ENCODE measurements at regions not wholly inside any gene's neighbourhood (a gene's known extent, or its start where the extent isn't known, plus 50 kb on each side); places are given as distances from the start of the nearest gene placed in this dataset.

DNA sequence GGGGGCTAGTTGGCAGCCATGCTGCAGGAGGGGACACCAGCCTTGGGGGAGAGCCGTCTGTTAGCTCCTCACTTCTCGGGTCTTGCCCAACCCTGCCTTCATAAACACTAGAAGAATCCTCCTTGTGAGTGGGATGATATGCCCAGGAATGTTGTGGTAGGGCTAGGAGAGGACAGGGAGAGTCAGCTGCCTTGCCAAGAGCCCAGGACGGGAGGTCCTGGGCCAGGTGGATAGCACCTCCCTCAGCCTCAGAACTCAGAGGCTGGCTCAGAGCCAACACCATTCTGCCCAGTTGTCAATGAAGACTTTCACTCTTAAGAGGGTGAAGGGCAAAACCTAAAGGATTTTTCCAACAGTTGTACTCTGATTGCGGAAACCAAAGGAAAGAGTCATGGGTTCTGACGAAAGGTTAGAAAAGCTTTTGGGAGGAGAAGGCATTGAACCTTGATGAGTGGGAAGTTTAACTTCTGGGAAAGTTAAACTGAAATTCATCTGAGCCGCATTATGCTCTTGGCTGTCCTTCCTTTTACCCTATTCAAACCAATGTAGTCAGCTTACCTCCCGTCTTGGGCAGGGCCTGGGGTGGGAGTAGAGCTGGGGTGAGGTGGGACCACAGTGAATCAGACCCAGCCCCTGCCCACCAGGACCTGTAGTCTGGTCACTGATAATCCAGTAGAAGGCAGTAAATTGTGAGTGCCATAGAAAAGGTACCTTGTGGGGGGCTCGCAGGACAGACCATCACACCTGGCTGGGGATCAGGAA lies 81.9 kb downstream of the FAM43A start:
- TF ChIP-seq YY1 (IDR thresholded peaks at IDR 0.05; ENCODE audit: insufficient read depth, insufficient read length) (no peak), SUZ12 (IDR thresholded peaks at IDR 0.05; ENCODE audit: extremely low read depth, insufficient read depth, insufficient read length) (no peak)

Measured in NT2/D1 (cell line).